ENCODE measurements at regions not wholly inside any gene's neighbourhood (a gene's known extent, or its start where the extent isn't known, plus 50 kb on each side); places are given as distances from the start of the nearest gene placed in this dataset.

- H3K27me3 ChIP-seq (replicated peaks in 1 of 2; ENCODE audit: control insufficient read depth in 2 of 2, insufficient read depth in 2 of 2, low read length in 1 of 2): no peaks in the 10 kb centered on the region
- no TSS peak for BruUV-seq (replicated peaks)
- H3K9me3 ChIP-seq (replicated peaks; ENCODE audit: control insufficient read depth, insufficient read depth, low read length): no peaks in the 10 kb centered on the region
- H2AFZ ChIP-seq (ENCODE audit: control insufficient read depth, low read depth, low read length): no peak overlapping the region
- ChIA-PET RAD21 (ENCODE audit: unreplicated experiment) (no interaction called here), POLR2A (no interaction called here), CTCF (no interaction called here), SMC1A (ENCODE audit: uncharacterized antibody, unreplicated experiment) (no interaction called here)
- H4K20me1 ChIP-seq (ENCODE audit: control insufficient read depth, insufficient read depth): no peaks in the 10 kb centered on the region
- H3K36me3 ChIP-seq (ENCODE audit: control insufficient read depth in 2 of 2, insufficient read depth in 2 of 2, low read length in 1 of 2): no peaks in the 10 kb centered on the region
- FAIRE-seq (no peak), ATAC-seq (no peak), DNase-seq (ENCODE audit: low read depth, low spot score) (no peak)
- H3K27ac ChIP-seq (ENCODE audit: control insufficient read depth, insufficient read depth): no peak overlapping the region
- H3K79me2 ChIP-seq (ENCODE audit: control insufficient read depth, insufficient read depth, low read length): no peaks in the 10 kb centered on the region
- H3K4me3 ChIP-seq: no peak overlapping the region
- intact Hi-C loops (cut with micrococcal nuclease; ENCODE audit: unreplicated experiment) (no loop called here), in situ Hi-C loops (cut with MboI) (no loop called here)
- no peak for TF ChIP-seq NFXL1 (IDR thresholded peaks at IDR 0.05; ENCODE audit: borderline replicate concordance)
- TF ChIP-seq, protein P1, sequence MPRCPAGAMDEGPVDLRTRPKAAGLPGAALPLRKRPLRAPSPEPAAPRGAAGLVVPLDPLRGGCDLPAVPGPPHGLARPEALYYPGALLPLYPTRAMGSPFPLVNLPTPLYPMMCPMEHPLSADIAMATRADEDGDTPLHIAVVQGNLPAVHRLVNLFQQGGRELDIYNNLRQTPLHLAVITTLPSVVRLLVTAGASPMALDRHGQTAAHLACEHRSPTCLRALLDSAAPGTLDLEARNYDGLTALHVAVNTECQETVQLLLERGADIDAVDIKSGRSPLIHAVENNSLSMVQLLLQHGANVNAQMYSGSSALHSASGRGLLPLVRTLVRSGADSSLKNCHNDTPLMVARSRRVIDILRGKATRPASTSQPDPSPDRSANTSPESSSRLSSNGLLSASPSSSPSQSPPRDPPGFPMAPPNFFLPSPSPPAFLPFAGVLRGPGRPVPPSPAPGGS (IDR thresholded peaks at IDR 0.05; ENCODE audit: borderline replicate concordance, insufficient read depth, low read depth, low read length, poor library complexity, severe bottlenecking): no peak
- no peak for TF ChIP-seq IKZF2 (IDR thresholded peaks at IDR 0.05)
- TF ChIP-seq CUX1 (IDR thresholded peaks at IDR 0.05; ENCODE audit: insufficient replicate concordance, low read depth, low read length): no peak
- no peak for TF ChIP-seq ZNF217 (IDR thresholded peaks at IDR 0.05)
- no peak for TF ChIP-seq MYB (IDR thresholded peaks at IDR 0.05; ENCODE audit: borderline replicate concordance, low read depth, low read length)
- TF ChIP-seq CHD2 (IDR thresholded peaks at IDR 0.05; ENCODE audit: borderline replicate concordance, low read depth, low read length): no peak
- 2% methylated on average over 3 of the region's 3 CpGs for WGBS (ENCODE audit: insufficient coverage, insufficient replicate concordance, low lambda C conversion rate, missing lambda C conversion rate)
- no peak overlapping the region for H3K4me2 ChIP-seq (ENCODE audit: control insufficient read depth, insufficient read depth)
- H3K4me1 ChIP-seq (ENCODE audit: control insufficient read depth, insufficient read depth, low read length): no peaks in the 10 kb centered on the region
- H3K9ac ChIP-seq (ENCODE audit: control insufficient read depth, insufficient read depth, low read length): no peak overlapping the region
Measured at GRCh38 chr16:52650789-52651188, 103.8 kb upstream of the TOX3 start.

All from GM12878 (cell line).